ENCODE measurements at regions not wholly inside any gene's neighbourhood (a gene's known extent, or its start where the extent isn't known, plus 50 kb on each side); places are given as distances from the start of the nearest gene placed in this dataset. TPM values are rescaled to one million over a fixed set of nuclear protein-coding genes. Genes with fewer than 3 reads are reported as not detected.

DNA sequence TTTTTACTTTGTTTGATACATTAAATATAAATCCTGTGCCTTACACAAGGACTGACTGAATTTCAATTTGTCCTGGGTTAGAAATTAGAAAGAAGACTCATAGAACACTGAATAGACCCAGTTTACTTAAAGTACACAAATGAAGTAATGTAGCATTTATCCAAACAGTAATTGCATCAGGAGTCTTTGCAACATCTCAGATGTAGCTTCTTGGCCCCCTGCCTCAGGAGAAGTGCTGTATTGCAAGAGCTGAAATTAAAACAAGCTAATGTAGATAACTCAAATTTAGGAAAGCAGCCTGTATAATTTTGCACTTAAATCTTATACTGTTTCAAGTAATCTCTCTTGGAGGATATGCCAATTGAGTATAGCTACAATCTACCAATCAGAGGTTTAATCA lies 54.3 kb upstream of the KCND2 start:
- no peak overlapping the region for H3K23ac ChIP-seq (ENCODE audit: low read length in 2 of 2)
- no peak overlapping the region for H4K91ac ChIP-seq (ENCODE audit: low read length)
- no peak overlapping the region for H3K14ac ChIP-seq (ENCODE audit: low read length in 2 of 2)
- H3K27ac ChIP-seq (ENCODE audit: low read length, poor library complexity, severe bottlenecking): no peak overlapping the region
- no peak overlapping the region for H4K8ac ChIP-seq (ENCODE audit: low read length)
- no peak overlapping the region for H3K4ac ChIP-seq (ENCODE audit: low read depth in 1 of 2, low read length in 2 of 2)
- H2BK5ac ChIP-seq (ENCODE audit: low read depth, low read length, poor library complexity, severe bottlenecking): no peak overlapping the region
- no peak overlapping the region for H3K9ac ChIP-seq (ENCODE audit: low read length)
- H3K4me2 ChIP-seq (ENCODE audit: low read length, poor library complexity, severe bottlenecking): no peak overlapping the region
- H2BK120ac ChIP-seq (ENCODE audit: low read depth, low read length): no peak overlapping the region
- H2AK5ac ChIP-seq (ENCODE audit: low read length, severe bottlenecking): no peak overlapping the region
- no peak overlapping the region for H2BK15ac ChIP-seq (ENCODE audit: low read depth, poor library complexity, severe bottlenecking)
- no peaks in the 10 kb centered on the region for H3K36me3 ChIP-seq (ENCODE audit: control insufficient read depth in 1 of 2, insufficient read depth in 2 of 2, low read depth in 1 of 2, low read length in 2 of 2)
- H3K27me3 ChIP-seq (ENCODE audit: control insufficient read depth in 1 of 2, insufficient read depth in 1 of 2, low read length in 2 of 2): no peaks in the 10 kb centered on the region
- no peak overlapping the region for H3K18ac ChIP-seq (ENCODE audit: low read depth in 1 of 2, low read length in 2 of 2)
- H3K4me3 ChIP-seq (ENCODE audit: insufficient read depth in 1 of 2, low read depth in 1 of 2, low read length in 2 of 2): no peak overlapping the region
- no peaks in the 10 kb centered on the region for H3K4me1 ChIP-seq (ENCODE audit: control insufficient read depth, insufficient read depth, low read depth, low read length)
- H3K9me3 ChIP-seq (ENCODE audit: control insufficient read depth, low read length): no peaks in the 10 kb centered on the region
- no peak overlapping the region for H2BK12ac ChIP-seq (ENCODE audit: low read length in 2 of 2)
- no peak overlapping the region for H2AFZ ChIP-seq (ENCODE audit: low read depth, low read length)
- no peaks in the 10 kb centered on the region for H3K79me1 ChIP-seq (replicated peaks; ENCODE audit: low read length, poor library complexity, severe bottlenecking)
- DNase-seq: peak; percentile 71

DNA sequence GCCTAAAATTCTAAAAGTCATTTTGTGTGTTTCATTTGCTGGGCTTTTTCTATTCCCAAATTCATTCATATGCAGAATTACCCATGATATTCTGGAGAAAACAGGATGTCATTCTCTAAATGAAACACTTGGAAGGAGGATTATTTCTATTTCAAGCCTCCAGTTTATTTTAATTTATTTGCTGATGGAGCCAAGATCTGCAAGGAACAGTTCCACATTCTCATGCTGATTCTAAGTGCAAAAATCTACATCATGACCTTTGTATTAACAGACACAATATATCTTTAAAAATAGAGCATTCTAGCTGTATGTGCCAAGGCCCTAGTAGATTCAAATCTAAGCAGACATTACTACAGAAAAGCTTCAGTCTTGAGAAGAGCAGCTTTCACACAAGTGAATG lies 51.3 kb upstream of the KCND2 start:
- Histone ChIP-seq H3K4ac (ENCODE audit: low read depth in 1 of 2, low read length in 2 of 2) (no peak overlapping the region), H3K27ac (ENCODE audit: low read length, poor library complexity, severe bottlenecking) (no peak overlapping the region), H3K4me3 (ENCODE audit: insufficient read depth in 1 of 2, low read depth in 1 of 2, low read length in 2 of 2) (no peak overlapping the region), H3K9ac (ENCODE audit: low read length) (no peak overlapping the region), H2BK15ac (ENCODE audit: low read depth, poor library complexity, severe bottlenecking) (no peak overlapping the region), H2BK12ac (ENCODE audit: low read length in 2 of 2) (no peak overlapping the region), H2AFZ (ENCODE audit: low read depth, low read length) (no peak overlapping the region), H2BK120ac (ENCODE audit: low read depth, low read length) (no peak overlapping the region), H3K14ac (ENCODE audit: low read length in 2 of 2) (no peak overlapping the region), H3K23ac (ENCODE audit: low read length in 2 of 2) (no peak overlapping the region), H3K18ac (ENCODE audit: low read depth in 1 of 2, low read length in 2 of 2) (no peak overlapping the region), H3K4me1 (ENCODE audit: control insufficient read depth, insufficient read depth, low read depth, low read length) (no peaks in the 10 kb centered on the region), H2AK5ac (ENCODE audit: low read length, severe bottlenecking) (no peak overlapping the region), H3K4me2 (ENCODE audit: low read length, poor library complexity, severe bottlenecking) (no peak overlapping the region), H3K9me3 (ENCODE audit: control insufficient read depth, low read length) (no peaks in the 10 kb centered on the region), H4K91ac (ENCODE audit: low read length) (no peak overlapping the region), H4K8ac (ENCODE audit: low read length) (no peak overlapping the region), H3K79me1 (replicated peaks; ENCODE audit: low read length, poor library complexity, severe bottlenecking) (no peaks in the 10 kb centered on the region), H2BK5ac (ENCODE audit: low read depth, low read length, poor library complexity, severe bottlenecking) (no peak overlapping the region), H3K27me3 (ENCODE audit: control insufficient read depth in 1 of 2, insufficient read depth in 1 of 2, low read length in 2 of 2) (no peaks in the 10 kb centered on the region), H3K36me3 (ENCODE audit: control insufficient read depth in 1 of 2, insufficient read depth in 2 of 2, low read depth in 1 of 2, low read length in 2 of 2) (no peaks in the 10 kb centered on the region)
- no peak for DNase-seq

Small RNAs in the stretch of these regions (small RNA-seq; reads per million reads assigned to genes)
- gene RNU1-29P (ENCODE audit: low read depth): not detected

Measured in mesenchymal stem cell (in vitro differentiated cells and primary cell).